ENCODE measurements at regions not wholly inside any gene's neighbourhood (a gene's known extent, or its start where the extent isn't known, plus 50 kb on each side); places are given as distances from the start of the nearest gene placed in this dataset.
"Not testable (repeated sequence)": the region's sequence is repeated elsewhere in the genome, so short reads cannot be mapped to it uniquely, and the experiment has no call there.

GRCh38 chr1:238499021-238499420 lies 608.3 kb upstream of the ZP4 start:
- no peak for DNase-seq

GRCh38 chr1:238492271-238492670 lies 601.5 kb upstream of the ZP4 start:
- no peak for DNase-seq

- no peak for DNase-seq
Measured at GRCh38 chr1:238491265-238491664, 600.5 kb upstream of the ZP4 start.

- no peak for DNase-seq
Measured at GRCh38 chr1:238489006-238489405, 598.3 kb upstream of the ZP4 start.

GRCh38 chr1:238488401-238488800 lies 597.7 kb upstream of the ZP4 start:
- no peak for DNase-seq

GRCh38 chr1:238487931-238488330 lies 597.2 kb upstream of the ZP4 start:
- no peak for DNase-seq

GRCh38 chr1:238485912-238486209 lies 595.1 kb upstream of the ZP4 start:
- DNase-seq: no peak

- no peak for DNase-seq
Measured at GRCh38 chr1:238485057-238485911, 594.6 kb upstream of the ZP4 start.

GRCh38 chr1:238484121-238484520 lies 593.4 kb upstream of the ZP4 start:
- no peak for DNase-seq

GRCh38 chr1:238476841-238477240 lies 586.1 kb upstream of the ZP4 start:
- no peak for DNase-seq

- DNase-seq: no peak
Measured at GRCh38 chr1:238475712-238476111, 585.0 kb upstream of the ZP4 start.

- no peak for DNase-seq
Measured at GRCh38 chr1:238474263-238474662, 583.5 kb upstream of the ZP4 start.

- DNase-seq: no peak
Measured at GRCh38 chr1:238469146-238469631, 578.5 kb upstream of the ZP4 start.

- no peak for DNase-seq
Measured at GRCh38 chr1:238468068-238468467, 577.3 kb upstream of the ZP4 start.

- DNase-seq: no peak
Measured at GRCh38 chr1:238466459-238466858, 575.7 kb upstream of the ZP4 start.

GRCh38 chr1:238465449-238465848 lies 574.7 kb upstream of the ZP4 start:
- DNase-seq: no peak

- no peak for DNase-seq
Measured at GRCh38 chr1:238458899-238459298, 568.2 kb upstream of the ZP4 start.

- DNase-seq: no peak
Measured at GRCh38 chr1:238457610-238458009, 566.9 kb upstream of the ZP4 start.

GRCh38 chr1:238451781-238452310 lies 561.1 kb upstream of the ZP4 start:
- no peak for DNase-seq

- no peak for DNase-seq
Measured at GRCh38 chr1:238450976-238451375, 560.3 kb upstream of the ZP4 start.

- no peak for DNase-seq
Measured at GRCh38 chr1:238443687-238444086, 553.0 kb upstream of the ZP4 start.

- DNase-seq: no peak
Measured at GRCh38 chr1:238439511-238439910, 548.8 kb upstream of the ZP4 start.

- no peak for DNase-seq
Measured at GRCh38 chr1:238438311-238439270, 547.9 kb upstream of the ZP4 start.

- DNase-seq: not testable (repeated sequence)
Measured at GRCh38 chr1:238429703-238430102, 539.0 kb upstream of the ZP4 start.

Measured in stimulated activated CD4-positive, alpha-beta T cell treated with anti-CD3 and anti-CD28 coated beads, Interleukin-12 subunit alpha, Interleukin-12 subunit beta, amount 100 ng/mL, for 4 hours (primary cell).